Colon (tissue), 2 donors: ENCODE measurements at regions not wholly inside any gene's neighbourhood (a gene's known extent, or its start where the extent isn't known, plus 50 kb on each side); places are given as distances from the start of the nearest gene placed in this dataset.

Experiments used
- FAIRE-seq: peaks from 2 replicates; lab custom pipeline; 2012; peaks lifted over from hg19 to GRCh38; lab: Jason Lieb, UNC
- donor health status: control.
- donor health status: control.

- FAIRE-seq: no peak
Measured at GRCh38 chr9:27888661-27889295, 315.5 kb upstream of the C9orf72 start.

GRCh38 chr9:27924502-27924901, 351.2 kb upstream of the C9orf72 start:
- no peak for FAIRE-seq

DNA sequence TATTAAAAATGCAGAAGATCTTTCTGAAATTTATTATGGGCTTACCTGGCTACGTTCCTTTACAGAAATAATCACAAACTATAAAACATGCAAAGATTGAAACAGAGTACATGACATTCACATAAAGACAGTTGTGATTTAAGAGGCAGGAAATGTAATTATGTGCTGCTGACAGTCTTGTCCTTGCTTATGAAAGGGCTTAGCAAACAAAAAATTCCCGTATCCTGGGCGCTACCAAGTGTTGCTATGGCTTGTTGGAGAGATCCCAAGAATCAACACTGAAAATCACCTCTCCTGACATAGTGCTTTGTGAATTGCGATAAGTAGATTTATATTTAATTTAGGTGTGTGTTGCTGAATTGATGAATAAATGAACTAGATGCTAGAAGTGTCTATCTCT, 352.5 kb upstream of the C9orf72 start:
- no peak for FAIRE-seq

- no peak for FAIRE-seq
Measured at GRCh38 chr9:27929841-27930240, 356.6 kb upstream of the C9orf72 start.

DNA sequence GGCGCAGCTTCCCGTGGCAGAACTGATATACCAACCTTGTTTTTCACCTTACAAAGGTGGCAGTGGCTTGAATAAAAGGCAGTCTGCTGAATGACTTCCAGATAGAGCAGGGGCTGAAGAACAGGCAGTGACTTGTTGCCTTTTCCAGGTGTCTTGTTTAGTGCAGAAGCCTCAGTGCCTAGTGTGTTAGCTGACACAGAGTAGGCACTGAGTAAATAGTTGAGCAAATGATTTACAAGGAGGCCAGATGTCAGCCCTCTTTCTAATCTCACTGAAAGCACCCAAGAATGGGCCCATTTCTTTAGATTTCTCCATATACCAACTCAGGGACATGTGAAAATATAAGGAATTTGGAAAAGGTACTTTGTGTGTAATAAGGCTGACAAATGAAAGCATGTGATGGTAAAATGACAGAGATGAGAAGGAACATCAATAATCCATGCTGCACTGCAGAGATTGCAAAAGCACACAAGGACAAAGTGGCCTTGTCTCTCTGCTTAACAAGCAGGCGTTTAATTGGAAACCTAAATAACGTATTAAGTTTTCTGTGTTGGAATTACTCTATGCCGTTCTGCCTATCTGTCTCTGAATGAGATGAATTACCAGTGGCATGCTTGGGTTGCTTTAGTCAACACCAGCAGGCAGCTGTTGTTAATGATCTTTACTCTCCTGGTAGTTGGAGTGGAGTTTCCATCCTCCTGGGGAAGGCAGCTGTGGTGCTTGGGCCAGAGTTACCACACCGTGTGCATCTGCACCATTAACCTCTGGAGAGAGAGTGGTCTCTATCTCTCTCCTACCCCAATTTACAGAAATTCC, 360.1 kb upstream of the C9orf72 start:
- no peak for FAIRE-seq

- no peak for FAIRE-seq
Measured at GRCh38 chr9:27934471-27934870, 361.2 kb upstream of the C9orf72 start.

DNA sequence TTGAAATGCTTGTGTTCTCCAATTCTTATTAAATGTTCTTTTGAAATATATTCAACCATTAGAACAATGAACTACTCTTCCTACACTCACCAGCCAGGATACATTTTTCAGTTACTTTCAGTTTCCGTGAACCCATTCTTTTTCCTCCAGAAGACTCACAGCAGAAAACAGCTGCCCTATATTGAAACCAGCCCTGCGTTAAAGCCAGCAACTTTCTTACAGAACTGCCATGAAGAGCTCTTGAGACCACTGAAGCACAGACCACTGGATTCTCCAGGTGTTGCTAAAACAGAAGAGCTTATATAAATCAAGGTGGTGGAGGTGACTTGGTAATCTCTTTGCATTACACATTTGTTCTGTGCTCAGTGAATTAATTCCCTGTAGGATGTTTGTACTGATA, 365.9 kb upstream of the C9orf72 start:
- no peak for FAIRE-seq

DNA sequence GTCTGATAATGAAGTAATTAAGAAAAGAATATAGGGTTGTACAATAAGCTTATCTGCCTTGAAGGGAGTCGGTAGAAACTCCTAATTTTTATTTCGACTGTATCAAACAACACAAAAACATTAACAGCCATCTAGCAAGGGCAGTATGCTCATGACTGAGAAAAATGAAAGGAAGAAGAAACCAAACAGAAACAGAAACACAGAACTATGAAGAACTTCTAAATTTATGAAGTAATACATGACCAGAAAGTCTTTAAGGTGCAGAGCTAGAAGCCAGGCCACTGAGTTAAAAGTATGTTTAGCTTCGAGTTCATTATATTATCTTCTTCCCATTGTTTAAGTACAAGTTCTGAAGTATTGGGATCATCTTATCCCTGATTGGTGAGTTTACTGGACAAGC, 367.3 kb upstream of the C9orf72 start:
- no peak for FAIRE-seq

GRCh38 chr9:27943501-27943900, 370.2 kb upstream of the C9orf72 start:
- FAIRE-seq: no peak

GRCh38 chr9:27945386-27945785, 372.1 kb upstream of the C9orf72 start:
- FAIRE-seq: no peak

DNA sequence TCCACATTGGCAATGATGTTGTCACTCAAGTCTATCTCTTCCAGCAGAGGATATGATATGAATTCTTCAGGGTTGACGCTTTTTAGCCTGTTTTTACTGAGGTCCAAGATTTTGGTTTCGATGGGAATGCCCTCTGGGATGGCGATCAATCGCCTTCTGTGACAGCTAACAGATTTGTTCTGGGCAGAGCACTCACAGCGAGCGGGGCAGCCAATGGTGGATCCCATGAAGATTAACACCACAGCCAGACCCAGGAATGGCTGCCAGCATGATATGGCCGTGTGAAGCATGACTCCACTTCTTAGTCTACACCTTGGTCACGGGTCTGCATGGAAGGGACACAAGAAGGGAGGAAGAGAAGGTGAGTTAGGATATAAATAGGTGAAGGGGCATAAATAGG, 377.1 kb upstream of the C9orf72 start:
- no peak for FAIRE-seq

DNA sequence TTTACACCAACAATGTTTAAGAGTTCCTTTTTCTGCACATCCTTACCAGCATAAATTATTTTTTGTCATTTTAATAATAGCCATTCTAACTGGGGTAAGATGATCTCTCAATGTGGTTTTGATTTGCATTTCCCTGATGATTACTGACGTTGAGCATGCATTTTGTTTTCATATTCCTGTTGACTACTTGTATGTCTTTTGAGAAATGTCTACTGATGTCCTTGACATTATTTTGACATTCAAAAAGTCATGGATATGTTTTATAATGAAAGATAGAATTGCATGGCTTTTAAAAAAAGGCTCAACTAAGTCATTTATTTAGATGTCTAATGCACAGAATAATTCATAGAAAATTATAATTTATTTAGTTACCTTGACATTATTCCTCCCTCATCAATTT, 381.6 kb upstream of the C9orf72 start:
- FAIRE-seq: no peak

DNA sequence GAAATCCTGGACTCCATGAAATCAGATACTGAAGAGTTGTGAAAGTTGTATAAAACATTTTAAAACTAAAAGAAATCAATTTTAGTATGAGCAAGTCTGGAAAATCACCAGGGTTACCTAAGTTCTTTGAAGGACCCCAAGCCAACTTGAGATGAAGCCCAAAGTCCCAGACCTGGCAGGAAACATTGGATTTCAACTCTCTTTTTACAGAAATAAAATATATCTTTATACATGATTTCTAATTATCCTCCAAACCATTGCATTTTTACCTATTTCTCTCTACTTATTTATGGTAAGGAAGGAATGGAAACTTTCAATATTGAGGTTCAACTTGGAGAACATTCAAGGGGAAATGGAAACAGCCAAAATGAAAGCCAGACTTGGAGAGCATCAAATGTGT, 390.6 kb upstream of the C9orf72 start:
- no peak for FAIRE-seq

DNA sequence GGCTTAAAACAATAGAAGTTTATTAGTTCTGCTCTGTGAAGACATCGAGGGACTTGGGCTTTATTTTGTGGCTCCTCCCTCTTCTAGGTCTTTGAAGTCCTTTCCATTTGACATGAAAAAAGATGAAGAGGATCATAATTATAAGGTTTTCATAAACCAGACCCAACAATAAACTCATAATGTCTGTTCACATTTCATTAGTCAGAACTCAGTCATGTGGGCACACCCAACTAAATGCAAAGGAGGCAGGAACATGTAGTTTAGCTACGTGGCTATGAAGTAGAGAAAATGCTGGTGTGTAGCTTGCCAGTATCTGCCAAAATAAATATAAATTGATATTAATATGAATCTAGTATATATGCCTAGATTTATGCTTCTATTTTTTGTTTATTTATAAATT, 393.9 kb upstream of the C9orf72 start:
- FAIRE-seq: no peak

DNA sequence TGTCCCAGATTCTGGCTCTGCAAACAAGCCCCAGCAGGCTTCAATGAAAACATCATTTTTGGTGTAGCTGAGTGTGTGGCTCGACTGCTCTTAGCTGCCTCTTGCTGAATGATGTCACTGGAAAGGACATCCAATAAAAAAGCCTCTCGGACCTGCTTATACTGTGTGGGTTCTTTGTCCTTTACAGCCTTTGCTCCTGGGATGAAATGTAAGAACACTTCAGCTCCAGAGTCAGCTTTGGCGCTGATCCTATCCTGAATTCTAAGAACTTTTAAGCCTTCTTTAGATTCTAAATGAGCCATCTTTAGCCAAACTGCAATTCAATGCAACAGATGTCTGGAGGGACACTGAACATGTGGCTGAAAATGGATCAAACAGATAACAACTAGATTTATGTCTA, 404.6 kb upstream of the C9orf72 start:
- no peak for FAIRE-seq

- no peak for FAIRE-seq
Measured at GRCh38 chr9:27985714-27986113, 412.4 kb upstream of the C9orf72 start.

- no peak for FAIRE-seq
Measured at GRCh38 chr9:27990524-27990923, 417.2 kb upstream of the C9orf72 start.

DNA sequence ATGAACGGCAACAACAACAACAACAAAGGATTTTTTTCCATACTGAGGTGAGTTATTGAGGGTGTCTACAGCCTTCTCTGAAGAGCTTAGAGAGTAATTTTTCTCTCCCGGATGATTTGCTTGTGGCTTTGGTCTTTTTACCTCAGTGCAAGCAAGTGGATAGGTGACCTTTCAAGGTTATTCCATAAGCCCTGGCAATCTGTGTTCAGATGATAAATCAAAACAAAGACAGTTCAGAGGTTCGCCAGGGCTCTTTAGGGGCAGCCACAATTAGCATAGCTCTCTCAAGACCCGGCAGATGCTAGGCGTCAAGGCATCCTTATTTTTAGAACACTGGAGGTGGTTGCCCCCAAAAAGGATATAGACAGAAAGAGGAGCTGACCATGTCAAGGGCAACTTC, 417.9 kb upstream of the C9orf72 start:
- no peak for FAIRE-seq

DNA sequence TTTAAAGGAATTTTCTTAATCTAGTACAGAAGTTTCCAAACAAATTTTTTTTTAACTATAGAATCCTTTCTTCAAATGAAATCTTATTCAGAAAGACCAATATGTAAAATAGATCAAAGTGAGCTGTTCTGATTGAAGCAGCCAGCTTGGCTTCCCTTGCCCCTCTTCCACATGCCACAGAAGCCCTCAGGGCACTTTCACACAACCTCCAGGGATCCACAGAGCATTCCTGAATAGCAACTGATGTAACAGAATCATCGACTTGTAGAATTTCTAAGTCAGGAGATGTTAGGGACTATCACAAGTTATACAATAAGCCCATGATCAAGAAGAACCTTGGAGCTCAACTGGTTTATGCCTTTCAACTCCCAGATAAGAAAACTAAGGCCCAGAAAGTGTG, 427.8 kb upstream of the C9orf72 start:
- no peak for FAIRE-seq

GRCh38 chr9:28004900-28005299, 431.6 kb upstream of the C9orf72 start:
- no peak for FAIRE-seq

DNA sequence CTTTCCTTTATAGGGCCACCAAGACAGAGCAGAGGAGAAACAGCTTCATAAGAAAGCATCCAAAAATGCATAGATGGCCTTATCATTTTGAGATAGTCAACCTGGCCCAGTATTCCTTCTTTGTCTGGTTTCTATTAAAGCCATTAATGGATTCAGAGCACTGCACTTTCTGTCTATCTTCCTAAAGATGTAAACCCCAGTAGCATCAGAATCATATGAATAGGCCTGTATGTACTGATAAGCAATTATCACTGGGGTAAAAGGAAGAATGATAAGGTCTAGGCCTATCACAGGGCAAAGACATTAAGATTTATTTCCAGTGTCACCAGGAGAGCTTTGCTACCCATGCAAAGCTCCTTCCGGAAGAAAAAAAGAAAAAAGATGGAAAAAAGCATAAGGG, 432.5 kb upstream of the C9orf72 start:
- no peak for FAIRE-seq

DNA sequence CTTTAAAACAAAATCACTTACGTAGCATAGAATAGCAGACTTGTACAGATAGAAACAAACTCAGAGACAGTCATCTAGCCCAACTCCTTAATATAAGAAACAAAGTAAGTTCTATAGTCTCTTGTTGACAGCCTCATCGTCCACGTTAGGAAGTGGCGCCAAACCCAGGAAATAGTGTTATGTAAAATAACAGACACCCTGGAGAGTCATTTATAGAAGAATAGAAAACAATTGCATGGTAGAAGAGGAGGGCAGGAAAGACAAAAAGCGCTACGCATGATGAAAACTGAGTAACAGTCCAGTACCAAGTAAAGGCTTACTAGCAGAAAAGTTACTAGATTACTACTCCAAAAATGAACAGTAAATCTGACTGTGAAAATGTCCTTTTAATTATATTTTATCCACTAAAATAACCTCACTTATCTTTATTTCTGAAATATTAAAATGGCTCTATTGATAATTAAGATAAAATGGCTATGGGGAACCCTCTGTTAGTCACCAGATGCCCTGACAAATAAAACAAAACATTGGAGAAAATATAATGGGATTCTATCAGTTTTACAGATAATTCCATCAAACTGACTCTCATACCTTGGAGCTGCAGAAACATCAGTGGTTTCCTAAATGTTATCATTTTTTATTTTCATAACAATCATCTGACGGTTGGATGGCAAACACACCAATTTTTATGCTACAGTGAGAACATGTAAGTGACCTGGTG, 434.0 kb upstream of the C9orf72 start:
- no peak for FAIRE-seq

DNA sequence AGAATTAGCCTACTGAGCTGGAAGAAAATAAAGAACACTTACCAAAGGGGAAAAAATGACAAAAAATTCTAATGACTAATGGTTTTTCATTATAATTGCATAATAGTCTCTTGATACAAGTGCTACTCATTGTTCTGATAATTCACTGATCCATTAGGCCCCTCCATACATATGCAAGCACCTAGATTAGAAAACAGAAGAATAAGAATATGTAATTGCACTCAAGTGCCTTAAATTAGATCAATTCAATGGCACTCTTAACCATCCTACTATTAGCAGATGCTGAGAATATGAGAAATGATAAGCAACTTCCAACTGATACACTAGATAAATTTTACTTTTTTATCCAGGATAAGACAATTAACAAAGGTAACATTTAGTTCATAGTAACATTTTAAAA, 440.9 kb upstream of the C9orf72 start:
- FAIRE-seq: no peak
